Sigmoid colon (tissue), 6 donors: ENCODE measurements at regions not wholly inside any gene's neighbourhood (a gene's known extent, or its start where the extent isn't known, plus 50 kb on each side); places are given as distances from the start of the nearest gene placed in this dataset.

ENCODE experiments used
- DNase-seq: peaks from one replicate; pipeline ENCODE4 v3.0.0-alpha.2; 2019
- H3K27ac ChIP-seq, 4 donors: fragments of 200-600 bp; sonication (generic); one replicate each; pipeline ENCODE4 v1.5.1; 2016 to 2019; ENCODE audit warnings: mild to moderate bottlenecking in 1 of 4
- H3K27me3 ChIP-seq, 3 donors: fragments of 200-600 bp; sonication (generic); one replicate each; pipeline ENCODE4 v1.5.1; 2019; ENCODE audit warnings: mild to moderate bottlenecking in 1 of 3
- H3K36me3 ChIP-seq, 4 donors: fragments of 200-600 bp; sonication (generic); one replicate each; pipeline ENCODE4 v1.5.1; 2016 to 2019
- H3K4me1 ChIP-seq, 4 donors: fragments of 200-600 bp; sonication (generic); one replicate each; pipeline ENCODE4 v1.5.1; 2017 to 2019
- H3K4me3 ChIP-seq, 4 donors: fragments of 200-600 bp; sonication (generic); one replicate each; pipeline ENCODE4 v1.5.1; 2017 to 2019; ENCODE audit warnings: mild to moderate bottlenecking in 2 of 4, moderate library complexity in 1 of 4
- H3K9me3 ChIP-seq, 4 donors: fragments of 200-600 bp in 3 of 4; sonication (generic) in 3 of 4; one replicate each; pipeline versions ENCODE4 v1.5.1 to v1.6.1; 2013 to 2019
- CTCF ChIP-seq, 4 experiments: fragments of 450-650 bp in 3 of 4; fragments of 200-600 bp in 1 of 4; IDR thresholded peaks; one replicate each; pipeline ENCODE4 v1.5.1; 2016 to 2019; ENCODE audit warnings: antibody characterized with exemption in 4 of 4, mild to moderate bottlenecking in 3 of 4, moderate library complexity in 2 of 4
- EP300 ChIP-seq, 4 donors: sonication (generic); formaldehyde crosslinking; IDR thresholded peaks; one replicate each; pipeline ENCODE4 v1.6.1; 2017; ENCODE audit warnings: antibody characterized with exemption in 4 of 4
- POLR2A ChIP-seq, 2 donors: fragments of 450-650 bp; IDR thresholded peaks; one replicate each; pipeline ENCODE4 v1.6.1; 2016; ENCODE audit warnings: antibody characterized with exemption in 2 of 2, mild to moderate bottlenecking in 2 of 2, moderate library complexity in 2 of 2
- POLR2AphosphoS5 ChIP-seq, 4 donors: sonication (generic); formaldehyde crosslinking; IDR thresholded peaks; one replicate each; pipeline ENCODE4 v1.6.1; 2017; ENCODE audit warnings: antibody characterized with exemption in 4 of 4
- WGBS, 2 donors: extraction: QIAGEN DNeasy Blood & Tissue Kit; methylation state at CpG; one replicate each; pipeline ENCODE4 v1.1.7; 2013; 5-methylcytosine and 5-hydroxymethylcytosine counted together
- intact Hi-C: fragments of 100-400 bp; cut with DNase I; formaldehyde crosslinking; loops from one replicate; pipeline ENCODE4 v1.15.1; 2023
- donor health status: healthy with polysubstance abuse.
- donor health status: healthy.

DNA sequence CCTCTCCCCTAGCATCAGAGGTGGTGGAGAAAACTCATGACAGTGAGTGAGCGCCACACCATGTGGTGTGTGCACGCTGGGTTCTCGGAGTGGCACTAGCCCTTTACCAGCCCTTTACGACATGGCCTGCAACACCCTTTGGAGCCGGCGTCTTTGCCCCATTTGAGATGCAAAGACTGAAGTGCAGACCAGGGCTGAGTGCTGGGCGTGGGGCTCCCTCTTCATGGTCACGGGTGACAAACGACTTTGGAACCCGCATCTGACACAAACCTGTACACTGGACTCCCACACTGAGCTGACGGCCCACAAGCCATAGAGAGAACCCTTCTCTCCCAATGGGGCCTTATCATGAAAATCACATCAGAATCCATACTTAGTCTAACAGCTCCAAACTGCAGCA is 76.8 kb upstream of the ALDH1L1 start:
- Histone ChIP-seq H3K27ac (no peak overlapping the region), H3K4me1 (peaks cover 0 to 7% (median 2%) of the 10 kb centered on the region in 4 donors), H3K4me3 (no peak overlapping the region), H3K27me3 (no peaks in the 10 kb centered on the region), H3K9me3 (no peaks in the 10 kb centered on the region), H3K36me3 (no peaks in the 10 kb centered on the region)
- intact Hi-C loops = no loop called here
- no peak for DNase-seq
- TF ChIP-seq CTCF (IDR thresholded peaks at IDR 0.05) (no peak), POLR2A (IDR thresholded peaks at IDR 0.05) (no peak), POLR2AphosphoS5 (IDR thresholded peaks at IDR 0.05) (no peak), EP300 (IDR thresholded peaks at IDR 0.05) (no peak)
- WGBS, 2 donors = 84 to 90% methylated on average over 11 of the region's 11 CpGs

GRCh38 chr3:126256251-126256650 is 75.9 kb upstream of the ALDH1L1 start:
- WGBS, 2 donors = 74 to 75% methylated on average over 7 of the region's 7 CpGs
- H3K36me3 ChIP-seq = no peaks in the 10 kb centered on the region
- H3K4me1 ChIP-seq = peaks cover 0 to 4% (median 1%) of the 10 kb centered on the region in 4 donors
- H3K9me3 ChIP-seq = no peaks in the 10 kb centered on the region
- intact Hi-C loops = no loop called here
- no peaks in the 10 kb centered on the region for H3K27me3 ChIP-seq
- DNase-seq = no peak
- no peak overlapping the region for H3K4me3 ChIP-seq
- no peak for TF ChIP-seq POLR2A (IDR thresholded peaks at IDR 0.05)
- no peak for TF ChIP-seq EP300 (IDR thresholded peaks at IDR 0.05)
- no peak for TF ChIP-seq POLR2AphosphoS5 (IDR thresholded peaks at IDR 0.05)
- TF ChIP-seq CTCF (IDR thresholded peaks at IDR 0.05) = no peak
- no peak overlapping the region for H3K27ac ChIP-seq

DNA sequence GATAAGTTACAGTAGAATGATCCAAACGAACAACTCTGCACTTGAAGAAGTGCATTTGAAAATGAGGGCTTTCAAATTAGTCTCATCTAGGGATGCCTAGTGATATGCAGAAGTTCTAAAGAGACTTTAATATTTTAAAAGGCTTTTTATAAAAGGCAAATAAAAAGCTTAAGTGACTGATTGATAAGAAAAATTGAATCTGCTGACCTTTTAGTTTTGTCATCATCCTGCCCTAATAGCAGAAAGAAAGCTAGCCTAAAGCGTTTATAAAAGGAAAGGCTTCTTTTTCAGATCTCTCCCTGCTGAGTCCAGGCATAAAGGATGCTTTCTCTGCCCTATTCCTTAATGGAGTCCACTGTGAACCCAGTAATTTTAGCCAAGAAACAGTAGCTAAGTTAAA is 72.7 kb upstream of the ALDH1L1 start:
- Histone ChIP-seq H3K9me3 (no peaks in the 10 kb centered on the region), H3K4me3 (no peak overlapping the region), H3K36me3 (no peaks in the 10 kb centered on the region), H3K27ac (no peak overlapping the region), H3K4me1 (no peaks in the 10 kb centered on the region), H3K27me3 (no peaks in the 10 kb centered on the region)
- no peak for TF ChIP-seq POLR2A (IDR thresholded peaks at IDR 0.05)
- TF ChIP-seq EP300 (IDR thresholded peaks at IDR 0.05) = no peak
- 82 to 85% methylated on average over 2 of the region's 2 CpGs for WGBS, 2 donors
- no peak for DNase-seq
- intact Hi-C loops = no loop called here

DNA sequence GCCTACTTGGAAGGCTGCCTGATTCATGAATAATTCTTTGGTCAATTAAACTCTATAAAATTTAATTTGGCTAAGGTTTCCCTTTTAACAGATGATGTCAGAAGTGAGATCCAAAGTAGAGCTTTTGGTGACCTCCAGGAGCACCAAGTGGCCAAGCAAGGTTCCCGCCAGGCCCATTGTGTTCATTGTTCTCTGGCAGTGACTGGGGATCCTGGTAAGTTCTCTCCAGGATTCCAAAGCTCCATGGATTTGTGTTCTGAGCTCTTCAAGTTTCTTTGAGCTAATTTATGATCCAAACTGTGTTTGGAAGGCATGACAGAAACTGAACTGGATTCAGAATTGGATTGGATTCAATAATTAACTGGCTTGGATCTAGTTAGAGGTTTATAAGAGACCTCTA is 72.0 kb upstream of the ALDH1L1 start:
- Histone ChIP-seq H3K36me3 (no peaks in the 10 kb centered on the region), H3K9me3 (no peaks in the 10 kb centered on the region), H3K27ac (no peak overlapping the region), H3K4me1 (no peaks in the 10 kb centered on the region), H3K27me3 (no peaks in the 10 kb centered on the region), H3K4me3 (no peak overlapping the region)
- intact Hi-C loops = no loop called here
- no peak for TF ChIP-seq POLR2A (IDR thresholded peaks at IDR 0.05)
- no peak for TF ChIP-seq EP300 (IDR thresholded peaks at IDR 0.05)
- TF ChIP-seq CTCF (IDR thresholded peaks at IDR 0.05) = no peak
- no peak for TF ChIP-seq POLR2AphosphoS5 (IDR thresholded peaks at IDR 0.05)
- 91 to 95% methylated on average over 1 of the region's 1 CpG for WGBS, 2 donors
- no peak for DNase-seq

DNA sequence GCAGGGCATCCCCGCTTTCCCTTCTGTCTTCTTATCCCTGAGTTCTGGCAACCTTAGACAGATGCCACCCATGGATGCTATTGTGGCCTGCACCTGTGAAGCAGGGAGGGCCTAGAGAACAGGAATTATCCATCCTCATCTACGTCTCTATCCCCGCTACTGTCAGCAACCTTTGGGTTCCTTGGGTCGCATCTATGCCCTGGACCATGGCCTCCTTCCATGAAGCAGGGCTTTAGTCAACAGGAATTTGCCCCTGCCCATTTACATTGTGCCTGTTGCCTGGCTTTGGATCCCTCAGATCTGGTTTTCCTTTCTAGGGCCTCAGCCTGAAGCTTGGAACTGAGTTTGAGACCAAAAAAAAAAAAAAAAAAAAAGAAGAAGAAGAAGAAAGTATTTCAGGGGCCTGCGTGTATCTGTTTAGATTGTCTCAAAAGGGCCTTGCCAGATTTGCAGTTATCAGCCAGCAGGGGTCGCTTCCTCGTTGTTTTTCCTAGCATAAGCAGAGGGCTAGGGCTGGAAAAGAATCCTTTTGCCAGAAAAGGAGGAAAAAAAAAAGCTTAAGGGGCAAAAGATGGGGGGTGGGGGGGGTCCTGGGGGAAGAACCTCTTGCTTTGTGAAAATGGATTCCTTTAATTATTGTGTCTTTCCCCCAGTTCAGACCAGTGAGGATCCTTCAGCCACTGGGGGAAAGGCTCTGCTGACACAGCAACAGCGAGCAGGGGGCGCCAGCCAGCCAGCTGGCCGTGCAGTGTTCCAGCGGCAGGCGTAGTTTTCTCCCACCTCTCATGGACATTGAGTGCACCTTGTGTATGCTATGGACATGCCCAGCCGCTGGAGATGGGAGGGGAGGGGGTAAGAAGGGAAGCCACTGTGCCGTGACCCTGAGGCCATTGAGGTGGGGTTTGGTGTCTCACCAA is 65.7 kb upstream of the ALDH1L1 start:
- no peak overlapping the region for H3K27ac ChIP-seq

More for the DNA sequence above, 65.7 kb upstream of the ALDH1L1 start:
- WGBS, 2 donors = 56% methylated on average over 14 of the region's 14 CpGs
- peak; percentile 82 for DNase-seq
- TF ChIP-seq POLR2A (IDR thresholded peaks at IDR 0.05) = no peak
- TF ChIP-seq EP300 (IDR thresholded peaks at IDR 0.05) = no peak
- peak in 1 of 4 donors; percentile 14 for TF ChIP-seq POLR2AphosphoS5 (IDR thresholded peaks at IDR 0.05)
- peak in 1 of 4 experiments; percentile 57 for TF ChIP-seq CTCF (IDR thresholded peaks at IDR 0.05)
- intact Hi-C loops = loop anchor here (1.0 to 5.0 kb wide), 2 partner anchors 143 to 226 kb away; no protein-coding TSS in a partner anchor
- H3K9me3 ChIP-seq = peaks cover 0 to 3% (median 0%) of the 10 kb centered on the region in 4 donors
- H3K4me1 ChIP-seq = no peaks in the 10 kb centered on the region
- no peak overlapping the region for H3K4me3 ChIP-seq
- no peaks in the 10 kb centered on the region for H3K36me3 ChIP-seq
- no peaks in the 10 kb centered on the region for H3K27me3 ChIP-seq
